ENCODE measurements at regions not wholly inside any gene's neighbourhood (a gene's known extent, or its start where the extent isn't known, plus 50 kb on each side); places are given as distances from the start of the nearest gene placed in this dataset.

DNA sequence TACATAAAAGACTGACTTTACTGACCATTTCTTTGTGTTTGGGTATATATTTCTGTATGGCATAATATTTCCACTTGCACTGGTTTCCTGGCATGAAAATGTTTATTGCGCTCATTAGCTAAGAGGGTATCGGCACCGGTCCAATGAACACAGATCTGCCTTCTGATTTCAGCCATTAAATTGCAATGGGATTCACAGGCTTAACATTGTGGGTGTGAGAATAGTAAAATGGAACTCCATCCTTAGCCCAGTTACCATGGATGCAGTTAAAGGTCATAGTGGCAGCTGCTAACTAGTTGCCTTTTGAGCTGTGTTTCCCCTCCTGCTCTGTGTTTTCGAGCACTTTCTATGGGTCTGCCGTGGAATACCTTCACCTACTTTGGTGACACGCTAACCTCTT lies 352.6 kb upstream of the POU3F3 start:
- TF ChIP-seq, protein P1, sequence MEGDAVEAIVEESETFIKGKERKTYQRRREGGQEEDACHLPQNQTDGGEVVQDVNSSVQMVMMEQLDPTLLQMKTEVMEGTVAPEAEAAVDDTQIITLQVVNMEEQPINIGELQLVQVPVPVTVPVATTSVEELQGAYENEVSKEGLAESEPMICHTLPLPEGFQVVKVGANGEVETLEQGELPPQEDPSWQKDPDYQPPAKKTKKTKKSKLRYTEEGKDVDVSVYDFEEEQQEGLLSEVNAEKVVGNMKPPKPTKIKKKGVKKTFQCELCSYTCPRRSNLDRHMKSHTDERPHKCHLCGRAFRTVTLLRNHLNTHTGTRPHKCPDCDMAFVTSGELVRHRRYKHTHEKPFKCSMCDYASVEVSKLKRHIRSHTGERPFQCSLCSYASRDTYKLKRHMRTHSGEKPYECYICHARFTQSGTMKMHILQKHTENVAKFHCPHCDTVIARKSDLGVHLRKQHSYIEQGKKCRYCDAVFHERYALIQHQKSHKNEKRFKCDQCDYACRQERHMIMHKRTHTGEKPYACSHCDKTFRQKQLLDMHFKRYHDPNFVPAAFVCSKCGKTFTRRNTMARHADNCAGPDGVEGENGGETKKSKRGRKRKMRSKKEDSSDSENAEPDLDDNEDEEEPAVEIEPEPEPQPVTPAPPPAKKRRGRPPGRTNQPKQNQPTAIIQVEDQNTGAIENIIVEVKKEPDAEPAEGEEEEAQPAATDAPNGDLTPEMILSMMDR (IDR thresholded peaks at IDR 0.05) = no peak
- no peak for DNase-seq
- Mint-ChIP-seq H3K4me3 (no peak overlapping the region), H3K27ac (no peak overlapping the region), H3K4me1 (no peaks in the 10 kb centered on the region), H3K27me3 (ENCODE audit: low read depth in 3 of 3) (peaks cover 0 to 2% (median 2%) of the 10 kb centered on the region in 3 donors), H3K36me3 (no peaks in the 10 kb centered on the region), H3K9me3 (peaks cover 0 to 3% (median 0%) of the 10 kb centered on the region in 7 donors)
- Histone ChIP-seq H2AFZ (ENCODE audit: insufficient read depth, low read depth, low read length, poor library complexity, severe bottlenecking) (no peak overlapping the region), H3K27ac (ENCODE audit: low read depth in 1 of 2, low read length in 2 of 2) (no peak overlapping the region), H3K9me3 (replicated peaks in 1 of 2; ENCODE audit: control insufficient read depth in 1 of 2, insufficient read depth in 1 of 2, low read length in 2 of 2) (no peaks in the 10 kb centered on the region), H3K79me2 (ENCODE audit: insufficient read depth, low read length) (no peaks in the 10 kb centered on the region), H3K27me3 (ENCODE audit: control insufficient read depth in 2 of 2, insufficient read depth in 2 of 2, low read length in 2 of 2) (no peaks in the 10 kb centered on the region), H3K4me1 (ENCODE audit: control insufficient read depth in 1 of 2, insufficient read depth in 2 of 2, low read length in 2 of 2) (no peaks in the 10 kb centered on the region), H3K9ac (ENCODE audit: insufficient read depth, low read length, poor library complexity, severe bottlenecking) (no peak overlapping the region), H3K36me3 (replicated peaks in 1 of 2; ENCODE audit: control insufficient read depth in 1 of 2, insufficient read depth in 2 of 2, low read length in 2 of 2) (no peaks in the 10 kb centered on the region), H3K4me3 (replicated peaks in 1 of 3; ENCODE audit: low read depth in 2 of 3, low read length in 3 of 3) (no peak overlapping the region), H4K20me1 (ENCODE audit: insufficient read depth, low read length) (no peaks in the 10 kb centered on the region), H3K4me2 (replicated peaks; ENCODE audit: extremely low read depth, low read length, poor library complexity, severe bottlenecking) (no peak overlapping the region)
- WGBS (ENCODE audit: insufficient coverage) = 77% methylated on average over 4 of the region's 6 CpGs
- intact Hi-C loops (cut with micrococcal nuclease) = no loop called here

DNA sequence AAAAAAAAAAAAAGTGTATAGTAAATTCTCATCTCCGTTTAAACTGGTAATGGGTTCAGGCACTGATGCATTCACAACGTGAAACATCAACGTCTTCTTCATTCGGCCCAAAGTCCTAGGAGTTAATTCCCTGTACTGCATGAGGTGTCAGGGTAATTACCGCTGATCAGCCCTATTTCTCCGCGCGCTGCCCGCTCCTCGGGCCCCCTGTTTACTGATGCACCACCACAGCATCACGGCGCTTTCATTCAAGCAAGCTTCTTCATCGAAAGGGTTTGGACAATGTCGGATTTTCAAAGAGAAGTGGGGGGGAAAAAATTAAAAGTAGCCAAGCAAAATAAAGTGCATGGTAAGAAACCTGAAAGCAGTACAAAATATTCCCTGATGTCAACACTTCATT lies 352.0 kb upstream of the POU3F3 start:
- intact Hi-C loops (cut with micrococcal nuclease) = no loop called here
- H3K27ac Mint-ChIP-seq = no peak overlapping the region
- 97% methylated on average over 10 of the region's 14 CpGs for WGBS (ENCODE audit: insufficient coverage)
- Histone ChIP-seq H3K4me3 (replicated peaks in 1 of 3; ENCODE audit: low read depth in 2 of 3, low read length in 3 of 3) (no peak overlapping the region), H3K4me2 (replicated peaks; ENCODE audit: extremely low read depth, low read length, poor library complexity, severe bottlenecking) (no peak overlapping the region), H2AFZ (ENCODE audit: insufficient read depth, low read depth, low read length, poor library complexity, severe bottlenecking) (no peak overlapping the region), H3K27ac (ENCODE audit: low read depth in 1 of 2, low read length in 2 of 2) (no peak overlapping the region), H3K4me1 (ENCODE audit: control insufficient read depth in 1 of 2, insufficient read depth in 2 of 2, low read length in 2 of 2) (no peaks in the 10 kb centered on the region), H3K9ac (ENCODE audit: insufficient read depth, low read length, poor library complexity, severe bottlenecking) (no peak overlapping the region), H4K20me1 (ENCODE audit: insufficient read depth, low read length) (no peaks in the 10 kb centered on the region), H3K79me2 (ENCODE audit: insufficient read depth, low read length) (no peaks in the 10 kb centered on the region), H3K36me3 (replicated peaks in 1 of 2; ENCODE audit: control insufficient read depth in 1 of 2, insufficient read depth in 2 of 2, low read length in 2 of 2) (no peaks in the 10 kb centered on the region), H3K27me3 (ENCODE audit: control insufficient read depth in 2 of 2, insufficient read depth in 2 of 2, low read length in 2 of 2) (no peaks in the 10 kb centered on the region), H3K9me3 (replicated peaks in 1 of 2; ENCODE audit: control insufficient read depth in 1 of 2, insufficient read depth in 1 of 2, low read length in 2 of 2) (no peaks in the 10 kb centered on the region)
- H3K4me1 Mint-ChIP-seq = no peaks in the 10 kb centered on the region
- no peak overlapping the region for H3K4me3 Mint-ChIP-seq
- H3K36me3 Mint-ChIP-seq = no peaks in the 10 kb centered on the region
- TF ChIP-seq, protein P1 (IDR thresholded peaks at IDR 0.05) = no peak
- no peak for DNase-seq
- peaks cover 0 to 3% (median 0%) of the 10 kb centered on the region in 7 donors for H3K9me3 Mint-ChIP-seq
- H3K27me3 Mint-ChIP-seq (ENCODE audit: low read depth in 3 of 3) = peaks cover 0 to 2% (median 2%) of the 10 kb centered on the region in 3 donors
